ENCODE measurements at regions not wholly inside any gene's neighbourhood (a gene's known extent, or its start where the extent isn't known, plus 50 kb on each side); places are given as distances from the start of the nearest gene placed in this dataset.

GRCh38 chr4:156571146-156571545 is 400.5 kb downstream of the PDGFC start:
- Histone ChIP-seq H3K4me3 (no peak overlapping the region), H3K27me3 (no peaks in the 10 kb centered on the region), H3K36me3 (no peaks in the 10 kb centered on the region), H3K4me1 (no peaks in the 10 kb centered on the region), H3K9me3 (no peaks in the 10 kb centered on the region), H3K27ac (no peak overlapping the region)
- ATAC-seq (peak; percentile 47), DNase-seq (no peak)
- intact Hi-C loops (cut with DNase I): no loop called here
- TF ChIP-seq CTCF (IDR thresholded peaks at IDR 0.05): no peak

- H3K27me3 ChIP-seq: no peaks in the 10 kb centered on the region
- no peak for DNase-seq
- intact Hi-C loops (cut with DNase I): no loop called here
These were observed 402.1 kb downstream of the PDGFC start for GRCh38 chr4:156569535-156569934.

GRCh38 chr4:156568484-156568883 is 403.1 kb downstream of the PDGFC start:
- Histone ChIP-seq H3K27ac (no peak overlapping the region), H3K4me1 (no peaks in the 10 kb centered on the region), H3K36me3 (no peaks in the 10 kb centered on the region), H3K9me3 (no peaks in the 10 kb centered on the region), H3K27me3 (no peaks in the 10 kb centered on the region), H3K4me3 (no peak overlapping the region)
- no peak for ATAC-seq
- no peak for TF ChIP-seq CTCF (IDR thresholded peaks at IDR 0.05)
- intact Hi-C loops (cut with DNase I): no loop called here
- no peak for DNase-seq

More at GRCh38 chr4:156569535-156569934, 402.1 kb downstream of the PDGFC start:
- H3K9me3 ChIP-seq: no peaks in the 10 kb centered on the region
- ATAC-seq: no peak
- no peaks in the 10 kb centered on the region for H3K4me1 ChIP-seq
- H3K4me3 ChIP-seq: no peak overlapping the region
- no peaks in the 10 kb centered on the region for H3K36me3 ChIP-seq
- TF ChIP-seq CTCF (IDR thresholded peaks at IDR 0.05): no peak
- H3K27ac ChIP-seq: no peak overlapping the region

GRCh38 chr4:156568041-156568440 is 403.6 kb downstream of the PDGFC start:
- Histone ChIP-seq H3K4me3 (no peak overlapping the region), H3K4me1 (no peaks in the 10 kb centered on the region), H3K36me3 (no peaks in the 10 kb centered on the region), H3K27ac (no peak overlapping the region), H3K9me3 (no peaks in the 10 kb centered on the region), H3K27me3 (no peaks in the 10 kb centered on the region)
- DNase-seq (no peak), ATAC-seq (no peak)
- intact Hi-C loops (cut with DNase I): no loop called here
- TF ChIP-seq CTCF (IDR thresholded peaks at IDR 0.05): no peak

DNA sequence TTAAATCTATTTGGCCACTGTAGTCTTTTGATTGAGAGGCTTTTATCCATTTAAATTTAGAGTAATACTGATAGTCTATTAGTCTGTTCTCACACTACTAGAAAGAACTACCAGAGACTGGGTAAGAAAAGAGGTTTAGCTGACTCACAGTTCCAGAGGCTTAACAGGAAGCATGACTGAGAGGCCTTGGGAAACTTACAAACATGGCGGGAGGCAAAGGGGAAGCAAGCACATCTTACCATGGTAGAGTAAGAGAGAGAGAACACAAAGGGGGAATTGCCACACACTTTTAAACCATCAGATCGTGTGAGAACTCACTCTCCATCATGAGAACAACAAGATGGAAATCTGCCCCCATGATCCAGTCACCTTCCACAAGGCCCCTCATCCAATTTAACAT is 410.9 kb downstream of the PDGFC start:
- intact Hi-C loops (cut with DNase I): no loop called here
- no peaks in the 10 kb centered on the region for H3K27me3 ChIP-seq
- no peak overlapping the region for H3K27ac ChIP-seq
- no peak for TF ChIP-seq CTCF (IDR thresholded peaks at IDR 0.05)
- H3K4me3 ChIP-seq: no peak overlapping the region
- H3K4me1 ChIP-seq: no peaks in the 10 kb centered on the region
- no peak for DNase-seq
- ATAC-seq: no peak
- H3K36me3 ChIP-seq: no peaks in the 10 kb centered on the region
- peaks cover 0 to 3% of the 10 kb centered on the region in 2 donors for H3K9me3 ChIP-seq

Measured in left lung (tissue), 4 donors.